HEK293 (cell line): ENCODE measurements at regions not wholly inside any gene's neighbourhood (a gene's known extent, or its start where the extent isn't known, plus 50 kb on each side); places are given as distances from the start of the nearest gene placed in this dataset.

Source experiments
- CTCF ChIA-PET: fragments of 350-600 bp; formaldehyde crosslinking; extraction: SDS; loops from one replicate; lab custom pipeline; 2021; ENCODE audit warnings: antibody characterized with exemption; lab: Yijun Ruan, JAX
- POLR2A ChIA-PET: fragments of 300-600 bp; formaldehyde crosslinking; extraction: SDS; loops from one replicate; lab custom pipeline; 2020; ENCODE audit warnings: antibody characterized with exemption, inconsistent platforms; lab: Yijun Ruan, JAX
- H3K27ac ChIP-seq: fragments of 200-500 bp; sonication (Bioruptor generic); 2 replicates; pipeline ENCODE4 v1.5.1; 2014; ENCODE audit warnings: low read depth, low read length, control low read depth, inconsistent platforms; ENCODE audit errors: extremely low read depth
- H3K36me3 ChIP-seq, 2 experiments: fragments of 200-500 bp in 1 of 2; sonication (Bioruptor generic) in 1 of 2; 1 replicate in 1 of 2; 2 replicates in 1 of 2; pipeline ENCODE4 v1.5.1; 2014 to 2017; ENCODE audit warnings: inconsistent platforms in 2 of 2, low read length in 2 of 2; ENCODE audit not compliant: control insufficient read depth in 2 of 2, insufficient read depth in 1 of 2
- H3K4me1 ChIP-seq: fragments of 200-500 bp; sonication (Bioruptor generic); 2 replicates; pipeline ENCODE4 v1.5.1; 2014; ENCODE audit warnings: mild to moderate bottlenecking, low read length, inconsistent platforms; ENCODE audit not compliant: control insufficient read depth, insufficient read depth
- H3K4me3 ChIP-seq: 2 replicates; pipeline ENCODE4 v1.5.1; 2011; ENCODE audit warnings: low read depth, mild to moderate bottlenecking, control low read depth, low read length, moderate library complexity
- H3K9me3 ChIP-seq: fragments of 200-500 bp; sonication (Bioruptor generic); 2 replicates; pipeline ENCODE4 v1.5.1; 2014; ENCODE audit warnings: low read depth, low read length, inconsistent platforms; ENCODE audit not compliant: control insufficient read depth, insufficient read depth
- KLF10 ChIP-seq: fragments of 450-650 bp; IDR thresholded peaks from 2 replicates; pipeline ENCODE4 v1.5.1; 2018; ENCODE audit warnings: missing biosample characterization, mild to moderate bottlenecking, missing genetic modification characterization
- KLF9 ChIP-seq: fragments of 450-650 bp; formaldehyde crosslinking; IDR thresholded peaks from 2 replicates; pipeline ENCODE4 v1.5.1; 2016; ENCODE audit warnings: missing biosample characterization, missing genetic modification characterization, low read depth
- ZBTB20 ChIP-seq: fragments of 450-650 bp; formaldehyde crosslinking; IDR thresholded peaks from 2 replicates; pipeline ENCODE4 v1.5.1; 2016; ENCODE audit warnings: missing biosample characterization, missing genetic modification characterization
- ZBTB21 ChIP-seq: fragments of 450-650 bp; formaldehyde crosslinking; IDR thresholded peaks from 2 replicates; pipeline ENCODE4 v1.5.1; 2017; ENCODE audit warnings: missing biosample characterization, missing genetic modification characterization
- ZFP3 ChIP-seq: fragments of 450-650 bp; formaldehyde crosslinking; IDR thresholded peaks from 2 replicates; pipeline ENCODE4 v1.5.1; 2016; ENCODE audit warnings: low read depth, missing biosample characterization, missing genetic modification characterization
- ZIC2 ChIP-seq: fragments of 450-650 bp; formaldehyde crosslinking; IDR thresholded peaks from 2 replicates; pipeline ENCODE4 v1.5.1; 2016; ENCODE audit warnings: missing biosample characterization, missing genetic modification characterization
- ZNF16 ChIP-seq: fragments of 450-650 bp; formaldehyde crosslinking; IDR thresholded peaks from 2 replicates; pipeline ENCODE4 v1.5.1; 2016; ENCODE audit warnings: low read depth, missing biosample characterization, missing genetic modification characterization
- ZNF274 ChIP-seq, 2 experiments: fragments of 200-500 bp in 1 of 2; fragments of 450-650 bp in 1 of 2; sonication (Bioruptor generic) in 1 of 2; formaldehyde crosslinking in 1 of 2; IDR thresholded peaks; 2 replicates each; pipeline versions ENCODE4 v1.5.1 to v1.6.1; 2014 to 2016; ENCODE audit warnings: borderline replicate concordance in 1 of 2, inconsistent platforms in 1 of 2, low read length in 1 of 2, missing biosample characterization in 1 of 2, missing genetic modification characterization in 1 of 2
- ZNF302 ChIP-seq: fragments of 450-650 bp; formaldehyde crosslinking; IDR thresholded peaks from 2 replicates; pipeline ENCODE4 v1.5.1; 2016; ENCODE audit warnings: missing biosample characterization, missing genetic modification characterization, low read depth
- ZNF366 ChIP-seq: fragments of 450-650 bp; formaldehyde crosslinking; conservative IDR thresholded peaks from 2 replicates; pipeline ENCODE4 v1.5.1; 2016; ENCODE audit warnings: missing biosample characterization, missing genetic modification characterization
- ZNF37A ChIP-seq: fragments of 450-650 bp; IDR thresholded peaks from 2 replicates; pipeline ENCODE4 v1.5.1; 2018; ENCODE audit warnings: missing biosample characterization, missing genetic modification characterization
- ZNF549 ChIP-seq: fragments of 450-650 bp; IDR thresholded peaks from 2 replicates; pipeline ENCODE4 v1.5.1; 2018; ENCODE audit warnings: missing biosample characterization, missing genetic modification characterization, mild to moderate bottlenecking, inconsistent platforms, moderate library complexity
- ZNF558 ChIP-seq: fragments of 450-650 bp; formaldehyde crosslinking; IDR thresholded peaks from 2 replicates; pipeline ENCODE4 v1.5.1; 2016; ENCODE audit warnings: missing biosample characterization, missing genetic modification characterization
- ZNF600 ChIP-seq: fragments of 450-650 bp; formaldehyde crosslinking; IDR thresholded peaks from 2 replicates; pipeline ENCODE4 v1.5.1; 2016; ENCODE audit warnings: missing biosample characterization, missing genetic modification characterization
- ZNF785 ChIP-seq: fragments of 450-650 bp; formaldehyde crosslinking; IDR thresholded peaks from 2 replicates; pipeline ENCODE4 v1.5.1; 2016; ENCODE audit warnings: missing biosample characterization, missing genetic modification characterization
- TF ChIP-seq, protein P1 (sequence below): fragments of 450-650 bp; formaldehyde crosslinking; IDR thresholded peaks from 2 replicates; pipeline ENCODE4 v1.5.1; 2016; ENCODE audit warnings: missing biosample characterization, missing genetic modification characterization
- TF ChIP-seq, protein P2 (sequence below): fragments of 450-650 bp; formaldehyde crosslinking; IDR thresholded peaks from 2 replicates; pipeline ENCODE4 v1.5.1; 2016; ENCODE audit warnings: missing biosample characterization, missing genetic modification characterization, borderline replicate concordance
- TF ChIP-seq, protein P3 (sequence below): fragments of 450-650 bp; formaldehyde crosslinking; IDR thresholded peaks from 2 replicates; pipeline ENCODE4 v1.5.0; 2017; ENCODE audit warnings: missing biosample characterization, missing genetic modification characterization, borderline replicate concordance
- TF ChIP-seq, protein P4 (sequence below): fragments of 450-650 bp; formaldehyde crosslinking; IDR thresholded peaks from 2 replicates; pipeline ENCODE4 v1.5.1; 2016; ENCODE audit warnings: missing biosample characterization, missing genetic modification characterization, borderline replicate concordance

DNA sequence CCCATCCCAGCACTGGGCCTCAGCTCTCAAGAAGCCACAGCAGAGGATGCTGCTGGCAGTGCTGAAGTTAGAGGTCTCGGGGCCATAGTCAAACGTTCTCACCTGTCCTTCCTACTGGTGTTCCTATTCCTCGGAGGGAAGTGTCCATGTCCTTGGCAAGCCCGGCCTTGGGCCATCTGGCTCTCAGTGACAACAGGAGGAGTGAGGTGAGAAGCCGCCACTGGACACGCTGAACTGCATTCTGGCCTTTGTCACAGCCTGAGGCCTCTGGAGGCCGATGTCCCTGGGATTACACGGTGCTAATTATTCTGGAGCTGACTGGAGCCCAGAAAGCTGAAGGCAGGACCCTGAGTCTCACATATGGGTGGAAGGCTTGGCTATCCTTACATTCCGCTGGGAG is 92.5 kb downstream of the OLFM1 start:
- no peaks in the 10 kb centered on the region for H3K36me3 ChIP-seq
- H3K27ac ChIP-seq: no peak overlapping the region
- no peaks in the 10 kb centered on the region for H3K4me1 ChIP-seq
- POLR2A ChIA-PET: no interaction called here
- CTCF ChIA-PET: no interaction called here
- H3K9me3 ChIP-seq: no peaks in the 10 kb centered on the region
- TF ChIP-seq, protein P1, sequence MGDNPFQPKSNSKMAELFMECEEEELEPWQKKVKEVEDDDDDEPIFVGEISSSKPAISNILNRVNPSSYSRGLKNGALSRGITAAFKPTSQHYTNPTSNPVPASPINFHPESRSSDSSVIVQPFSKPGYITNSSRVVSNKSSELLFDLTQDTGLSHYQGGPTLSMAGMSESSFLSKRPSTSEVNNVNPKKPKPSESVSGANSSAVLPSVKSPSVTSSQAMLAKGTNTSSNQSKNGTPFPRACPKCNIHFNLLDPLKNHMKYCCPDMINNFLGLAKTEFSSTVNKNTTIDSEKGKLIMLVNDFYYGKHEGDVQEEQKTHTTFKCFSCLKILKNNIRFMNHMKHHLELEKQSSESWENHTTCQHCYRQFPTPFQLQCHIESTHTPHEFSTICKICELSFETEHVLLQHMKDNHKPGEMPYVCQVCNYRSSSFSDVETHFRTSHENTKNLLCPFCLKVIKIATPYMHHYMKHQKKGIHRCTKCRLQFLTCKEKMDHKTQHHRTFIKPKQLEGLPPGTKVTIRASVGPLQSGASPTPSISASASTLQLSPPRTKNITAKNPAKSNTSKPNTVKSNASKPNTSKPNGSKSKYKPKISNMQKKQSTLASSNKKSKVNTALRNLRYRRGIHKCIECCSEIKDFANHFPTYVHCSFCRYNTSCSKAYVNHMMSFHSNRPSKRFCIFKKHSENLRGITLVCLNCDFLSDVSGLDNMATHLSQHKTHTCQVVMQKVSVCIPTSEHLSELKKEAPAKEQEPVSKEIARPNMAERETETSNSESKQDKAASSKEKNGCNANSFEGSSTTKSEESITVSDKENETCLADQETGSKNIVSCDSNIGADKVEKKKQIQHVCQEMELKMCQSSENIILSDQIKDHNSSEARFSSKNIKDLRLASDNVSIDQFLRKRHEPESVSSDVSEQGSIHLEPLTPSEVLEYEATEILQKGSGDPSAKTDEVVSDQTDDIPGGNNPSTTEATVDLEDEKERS (tag by site-specific recombination): no peak
- TF ChIP-seq, protein P2, sequence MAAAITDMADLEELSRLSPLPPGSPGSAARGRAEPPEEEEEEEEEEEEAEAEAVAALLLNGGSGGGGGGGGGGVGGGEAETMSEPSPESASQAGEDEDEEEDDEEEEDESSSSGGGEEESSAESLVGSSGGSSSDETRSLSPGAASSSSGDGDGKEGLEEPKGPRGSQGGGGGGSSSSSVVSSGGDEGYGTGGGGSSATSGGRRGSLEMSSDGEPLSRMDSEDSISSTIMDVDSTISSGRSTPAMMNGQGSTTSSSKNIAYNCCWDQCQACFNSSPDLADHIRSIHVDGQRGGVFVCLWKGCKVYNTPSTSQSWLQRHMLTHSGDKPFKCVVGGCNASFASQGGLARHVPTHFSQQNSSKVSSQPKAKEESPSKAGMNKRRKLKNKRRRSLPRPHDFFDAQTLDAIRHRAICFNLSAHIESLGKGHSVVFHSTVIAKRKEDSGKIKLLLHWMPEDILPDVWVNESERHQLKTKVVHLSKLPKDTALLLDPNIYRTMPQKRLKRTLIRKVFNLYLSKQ (tag by site-specific recombination): no peak
- TF ChIP-seq ZIC2 (tag by site-specific recombination) (no peak), ZFP3 (tag by site-specific recombination) (no peak), ZNF558 (no peak), KLF9 (tag by site-specific recombination) (no peak), ZNF16 (tag by site-specific recombination) (no peak), ZBTB20 (tag by site-specific recombination) (no peak), ZNF785 (tag by site-specific recombination) (no peak), ZNF366 (tag by site-specific recombination) (no peak), ZNF600 (no peak), ZNF549 (tag by site-specific recombination) (no peak), ZNF274 (IDR thresholded peaks at IDR 0.05; ENCODE audit: low read length) (no peak), ZNF274 (tag by site-specific recombination; IDR thresholded peaks at IDR 0.05; ENCODE audit: borderline replicate concordance) (no peak), ZNF302 (tag by site-specific recombination) (no peak), ZBTB21 (tag by site-specific recombination) (no peak), ZNF37A (no peak), KLF10 (tag by site-specific recombination) (no peak)
- TF ChIP-seq, protein P3, sequence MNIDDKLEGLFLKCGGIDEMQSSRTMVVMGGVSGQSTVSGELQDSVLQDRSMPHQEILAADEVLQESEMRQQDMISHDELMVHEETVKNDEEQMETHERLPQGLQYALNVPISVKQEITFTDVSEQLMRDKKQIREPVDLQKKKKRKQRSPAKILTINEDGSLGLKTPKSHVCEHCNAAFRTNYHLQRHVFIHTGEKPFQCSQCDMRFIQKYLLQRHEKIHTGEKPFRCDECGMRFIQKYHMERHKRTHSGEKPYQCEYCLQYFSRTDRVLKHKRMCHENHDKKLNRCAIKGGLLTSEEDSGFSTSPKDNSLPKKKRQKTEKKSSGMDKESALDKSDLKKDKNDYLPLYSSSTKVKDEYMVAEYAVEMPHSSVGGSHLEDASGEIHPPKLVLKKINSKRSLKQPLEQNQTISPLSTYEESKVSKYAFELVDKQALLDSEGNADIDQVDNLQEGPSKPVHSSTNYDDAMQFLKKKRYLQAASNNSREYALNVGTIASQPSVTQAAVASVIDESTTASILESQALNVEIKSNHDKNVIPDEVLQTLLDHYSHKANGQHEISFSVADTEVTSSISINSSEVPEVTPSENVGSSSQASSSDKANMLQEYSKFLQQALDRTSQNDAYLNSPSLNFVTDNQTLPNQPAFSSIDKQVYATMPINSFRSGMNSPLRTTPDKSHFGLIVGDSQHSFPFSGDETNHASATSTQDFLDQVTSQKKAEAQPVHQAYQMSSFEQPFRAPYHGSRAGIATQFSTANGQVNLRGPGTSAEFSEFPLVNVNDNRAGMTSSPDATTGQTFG (tag by site-specific recombination): no peak
- TF ChIP-seq, protein P4, sequence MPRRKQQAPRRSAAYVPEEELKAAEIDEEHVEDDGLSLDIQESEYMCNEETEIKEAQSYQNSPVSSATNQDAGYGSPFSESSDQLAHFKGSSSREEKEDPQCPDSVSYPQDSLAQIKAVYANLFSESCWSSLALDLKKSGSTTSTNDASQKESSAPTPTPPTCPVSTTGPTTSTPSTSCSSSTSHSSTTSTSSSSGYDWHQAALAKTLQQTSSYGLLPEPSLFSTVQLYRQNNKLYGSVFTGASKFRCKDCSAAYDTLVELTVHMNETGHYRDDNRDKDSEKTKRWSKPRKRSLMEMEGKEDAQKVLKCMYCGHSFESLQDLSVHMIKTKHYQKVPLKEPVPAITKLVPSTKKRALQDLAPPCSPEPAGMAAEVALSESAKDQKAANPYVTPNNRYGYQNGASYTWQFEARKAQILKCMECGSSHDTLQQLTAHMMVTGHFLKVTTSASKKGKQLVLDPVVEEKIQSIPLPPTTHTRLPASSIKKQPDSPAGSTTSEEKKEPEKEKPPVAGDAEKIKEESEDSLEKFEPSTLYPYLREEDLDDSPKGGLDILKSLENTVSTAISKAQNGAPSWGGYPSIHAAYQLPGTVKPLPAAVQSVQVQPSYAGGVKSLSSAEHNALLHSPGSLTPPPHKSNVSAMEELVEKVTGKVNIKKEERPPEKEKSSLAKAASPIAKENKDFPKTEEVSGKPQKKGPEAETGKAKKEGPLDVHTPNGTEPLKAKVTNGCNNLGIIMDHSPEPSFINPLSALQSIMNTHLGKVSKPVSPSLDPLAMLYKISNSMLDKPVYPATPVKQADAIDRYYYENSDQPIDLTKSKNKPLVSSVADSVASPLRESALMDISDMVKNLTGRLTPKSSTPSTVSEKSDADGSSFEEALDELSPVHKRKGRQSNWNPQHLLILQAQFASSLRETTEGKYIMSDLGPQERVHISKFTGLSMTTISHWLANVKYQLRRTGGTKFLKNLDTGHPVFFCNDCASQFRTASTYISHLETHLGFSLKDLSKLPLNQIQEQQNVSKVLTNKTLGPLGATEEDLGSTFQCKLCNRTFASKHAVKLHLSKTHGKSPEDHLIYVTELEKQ: no peak
- no peak overlapping the region for H3K4me3 ChIP-seq
